Fibroblast of lung (primary cell): ENCODE measurements at regions not wholly inside any gene's neighbourhood (a gene's known extent, or its start where the extent isn't known, plus 50 kb on each side); places are given as distances from the start of the nearest gene placed in this dataset.
"Not testable (repeated sequence)": the region's sequence is repeated elsewhere in the genome, so short reads cannot be mapped to it uniquely, and the experiment has no call there.

ENCODE experiments used
- DNase-seq, 2 donors: peaks; one replicate each; pipeline versions ENCODE4 v3.0.0 to v3.0.0-alpha.2; 2010; ENCODE audit warnings: low read depth in 2 of 2
- H2AFZ ChIP-seq: 2 replicates; pipeline ENCODE4 v1.5.1; 2012; ENCODE audit warnings: low read length, control low read depth, inconsistent platforms
- H3K27ac ChIP-seq: 2 replicates; pipeline ENCODE4 v1.5.1; 2011; ENCODE audit warnings: low read length, control low read depth; ENCODE audit not compliant: insufficient read depth
- H3K27me3 ChIP-seq: 2 replicates; pipeline ENCODE4 v1.5.1; 2011; ENCODE audit warnings: mild to moderate bottlenecking, low read length; ENCODE audit not compliant: control insufficient read depth, insufficient read depth
- H3K36me3 ChIP-seq: 2 replicates; pipeline ENCODE4 v1.5.1; 2011; ENCODE audit warnings: low read length; ENCODE audit not compliant: control insufficient read depth, insufficient read depth
- H3K4me1 ChIP-seq: 2 replicates; pipeline ENCODE4 v1.5.1; 2011; ENCODE audit warnings: low read length; ENCODE audit not compliant: control insufficient read depth, insufficient read depth; ENCODE audit errors: extremely low read depth
- H3K4me2 ChIP-seq: 2 replicates; pipeline ENCODE4 v1.5.1; 2011; ENCODE audit warnings: low read length, control low read depth; ENCODE audit not compliant: insufficient read depth; ENCODE audit errors: extremely low read depth
- H3K4me3 ChIP-seq, 4 experiments: fragments of 200-600 bp in 1 of 4; sonication (generic) in 1 of 4; replicated peaks in 1 of 4; 2 replicates each; pipeline ENCODE4 v1.5.1; 2011 to 2016; ENCODE audit warnings: low read length in 4 of 4, low read depth in 3 of 4, mild to moderate bottlenecking in 3 of 4, control low read depth in 2 of 4, inconsistent platforms in 1 of 4, mixed read lengths in 1 of 4; ENCODE audit not compliant: insufficient read depth in 1 of 4; ENCODE audit errors: control extremely low read depth in 1 of 4
- H3K79me2 ChIP-seq: 2 replicates; pipeline ENCODE4 v1.5.1; 2012; ENCODE audit warnings: mild to moderate bottlenecking, low read length, inconsistent platforms; ENCODE audit not compliant: control insufficient read depth, insufficient read depth
- H3K9ac ChIP-seq: 2 replicates; pipeline ENCODE4 v1.5.1; 2011; ENCODE audit warnings: mild to moderate bottlenecking, low read length, control low read depth; ENCODE audit not compliant: insufficient read depth
- H3K9me3 ChIP-seq: 2 replicates; pipeline ENCODE4 v1.5.1; 2012; ENCODE audit warnings: low read depth, low read length; ENCODE audit not compliant: control insufficient read depth, insufficient read depth
- H4K20me1 ChIP-seq: 2 replicates; pipeline ENCODE4 v1.5.1; 2011; ENCODE audit warnings: low read length; ENCODE audit not compliant: control insufficient read depth, insufficient read depth; ENCODE audit errors: extremely low read depth
- CTCF ChIP-seq, 2 donors: IDR thresholded peaks in 1 of 2; conservative IDR thresholded peaks in 1 of 2; 1 replicate in 1 of 2; 2 replicates in 1 of 2; pipeline ENCODE4 v1.5.1; 2011 to 2012; ENCODE audit warnings: low read length in 2 of 2, control low read depth in 1 of 2, inconsistent platforms in 1 of 2, low read depth in 1 of 2, mild to moderate bottlenecking in 1 of 2
- EZH2 ChIP-seq: IDR thresholded peaks from 2 replicates; pipeline ENCODE4 v1.5.1; 2012; ENCODE audit warnings: low read length, control low read depth, mild to moderate bottlenecking; ENCODE audit errors: missing control alignments

- no peaks in the 10 kb centered on the region for H3K79me2 ChIP-seq
- no peaks in the 10 kb centered on the region for H3K36me3 ChIP-seq
- no peaks in the 10 kb centered on the region for H3K9me3 ChIP-seq
- peak overlapping the region; percentile 24 for H2AFZ ChIP-seq
- no peaks in the 10 kb centered on the region for H3K4me1 ChIP-seq
- no peaks in the 10 kb centered on the region for H3K27me3 ChIP-seq
- TF ChIP-seq EZH2 (no peak), CTCF (conservative IDR thresholded peaks at IDR 0.05 in 1 of 2, IDR thresholded peaks at IDR 0.05 in 1 of 2; ENCODE audit: low read depth in 1 of 2, low read length in 2 of 2) (no peak)
- H3K4me2 ChIP-seq: no peak overlapping the region
- H3K9ac ChIP-seq: no peak overlapping the region
- H4K20me1 ChIP-seq: no peaks in the 10 kb centered on the region
- H3K27ac ChIP-seq: no peak overlapping the region
- no peak for DNase-seq
- H3K4me3 ChIP-seq: no peak overlapping the region
Observed at GRCh38 chr12:78284417-78284816, 453.7 kb downstream of the NAV3 start.

- no peak overlapping the region for H3K9ac ChIP-seq
- peaks cover 3% of the 10 kb centered on the region for H3K4me1 ChIP-seq
- H4K20me1 ChIP-seq: no peaks in the 10 kb centered on the region
- no peaks in the 10 kb centered on the region for H3K27me3 ChIP-seq
- peak overlapping the region; percentile 11 for H3K4me2 ChIP-seq
- H3K79me2 ChIP-seq: no peaks in the 10 kb centered on the region
- peak overlapping the region; percentile 73 for H3K27ac ChIP-seq
- TF ChIP-seq EZH2 (no peak), CTCF (conservative IDR thresholded peaks at IDR 0.05 in 1 of 2, IDR thresholded peaks at IDR 0.05 in 1 of 2; ENCODE audit: low read depth in 1 of 2, low read length in 2 of 2) (no peak)
- no peaks in the 10 kb centered on the region for H3K9me3 ChIP-seq
- no peak overlapping the region for H3K4me3 ChIP-seq
- peak; percentile 89 to 97 for DNase-seq
- no peaks in the 10 kb centered on the region for H3K36me3 ChIP-seq
- H2AFZ ChIP-seq: no peak overlapping the region
Observed at GRCh38 chr12:78290606-78291345, 460.1 kb downstream of the NAV3 start.

GRCh38 chr12:78293059-78293686, 462.5 kb downstream of the NAV3 start:
- TF ChIP-seq CTCF (conservative IDR thresholded peaks at IDR 0.05 in 1 of 2, IDR thresholded peaks at IDR 0.05 in 1 of 2; ENCODE audit: low read depth in 1 of 2, low read length in 2 of 2) (no peak), EZH2 (no peak)
- peaks cover 3% of the 10 kb centered on the region for H3K4me1 ChIP-seq
- no peaks in the 10 kb centered on the region for H3K27me3 ChIP-seq
- DNase-seq: peak; percentile 35 to 78
- no peak overlapping the region for H3K9ac ChIP-seq
- H3K4me3 ChIP-seq: no peak overlapping the region
- peak overlapping the region; percentile 48 for H3K4me2 ChIP-seq
- H3K79me2 ChIP-seq: no peaks in the 10 kb centered on the region
- no peaks in the 10 kb centered on the region for H3K9me3 ChIP-seq
- peak overlapping the region; percentile 30 for H3K27ac ChIP-seq
- no peaks in the 10 kb centered on the region for H4K20me1 ChIP-seq
- no peak overlapping the region for H2AFZ ChIP-seq
- H3K36me3 ChIP-seq: no peaks in the 10 kb centered on the region

- H3K4me3 ChIP-seq, H3K36me3 ChIP-seq, H2AFZ ChIP-seq, H3K27ac ChIP-seq, H3K27me3 ChIP-seq, H3K4me2 ChIP-seq, H3K4me1 ChIP-seq, H3K9me3 ChIP-seq, H3K9ac ChIP-seq, H4K20me1 ChIP-seq, H3K79me2 ChIP-seq: not testable (repeated sequence)
- peak in 1 of 2 donors; percentile 11 for DNase-seq
Observed at GRCh38 chr12:78301282-78301681, 470.6 kb downstream of the NAV3 start.
